GM15510 (cell line): ENCODE measurements at regions not wholly inside any gene's neighbourhood (a gene's known extent, or its start where the extent isn't known, plus 50 kb on each side); places are given as distances from the start of the nearest gene placed in this dataset.

ENCODE experiments used
- POLR2A ChIP-seq: IDR thresholded peaks from 3 replicates; pipeline ENCODE4 v1.6.1; 2011; ENCODE audit warnings: borderline replicate concordance; ENCODE audit not compliant: insufficient read length; ENCODE audit errors: extremely low read depth

- TF ChIP-seq POLR2A, result no peak
Observed at GRCh38 chrX:5337160-5337559, 891.5 kb downstream of the NLGN4X start.

GRCh38 chrX:5324546-5324945, 904.1 kb downstream of the NLGN4X start:
- no peak for TF ChIP-seq POLR2A

GRCh38 chrX:5314148-5314547, 914.5 kb downstream of the NLGN4X start:
- no peak for TF ChIP-seq POLR2A

- no peak for TF ChIP-seq POLR2A
Observed at GRCh38 chrX:5307416-5307815, 921.3 kb downstream of the NLGN4X start.

GRCh38 chrX:5306654-5307121, 922.0 kb downstream of the NLGN4X start:
- TF ChIP-seq POLR2A, result no peak

GRCh38 chrX:5305452-5305851, 923.2 kb downstream of the NLGN4X start:
- no peak for TF ChIP-seq POLR2A

- TF ChIP-seq POLR2A, result no peak
Observed at GRCh38 chrX:5295004-5295403, 933.7 kb downstream of the NLGN4X start.

GRCh38 chrX:5290635-5291034, 938.0 kb downstream of the NLGN4X start:
- TF ChIP-seq POLR2A, result no peak

GRCh38 chrX:5278908-5279307, 949.8 kb downstream of the NLGN4X start:
- no peak for TF ChIP-seq POLR2A

GRCh38 chrX:5265324-5265850, 963.3 kb downstream of the NLGN4X start:
- no peak for TF ChIP-seq POLR2A

GRCh38 chrX:5250106-5250505, 978.6 kb downstream of the NLGN4X start:
- no peak for TF ChIP-seq POLR2A

GRCh38 chrX:5242091-5242790, 986.4 kb downstream of the NLGN4X start:
- no peak for TF ChIP-seq POLR2A

- no peak for TF ChIP-seq POLR2A
Observed at GRCh38 chrX:5236749-5237148, 991.9 kb downstream of the NLGN4X start.

- no peak for TF ChIP-seq POLR2A
Observed at GRCh38 chrX:5236096-5236495, 992.6 kb downstream of the NLGN4X start.

- no peak for TF ChIP-seq POLR2A
Observed at GRCh38 chrX:5233830-5234229, 994.8 kb downstream of the NLGN4X start.

GRCh38 chrX:5220421-5220820, 1008.2 kb downstream of the NLGN4X start:
- TF ChIP-seq POLR2A, result no peak
